ENCODE measurements at regions not wholly inside any gene's neighbourhood (a gene's known extent, or its start where the extent isn't known, plus 50 kb on each side); places are given as distances from the start of the nearest gene placed in this dataset.
"Not testable (repeated sequence)": the region's sequence is repeated elsewhere in the genome, so short reads cannot be mapped to it uniquely, and the experiment has no call there.

GRCh38 chr20:20812136-20812535 is 99.7 kb upstream of the RALGAPA2 start:
- no peak overlapping the region for H3K4me3 ChIP-seq (ENCODE audit: low read depth, low read length)
- DNase-seq (ENCODE audit: low read depth) = no peak

- no peak overlapping the region for H3K4me3 ChIP-seq (ENCODE audit: low read depth, low read length)
- DNase-seq (ENCODE audit: low read depth) = no peak
These were observed 95.6 kb upstream of the RALGAPA2 start for GRCh38 chr20:20808016-20808415.

- no peak for DNase-seq (ENCODE audit: low read depth)
- H3K4me3 ChIP-seq (ENCODE audit: low read depth, low read length) = no peak overlapping the region
These were observed 94.0 kb upstream of the RALGAPA2 start for GRCh38 chr20:20806121-20807095.

- no peak overlapping the region for H3K4me3 ChIP-seq (ENCODE audit: low read depth, low read length)
- DNase-seq (ENCODE audit: low read depth) = no peak
These were observed 90.6 kb upstream of the RALGAPA2 start for GRCh38 chr20:20803011-20803410.

- no peak overlapping the region for H3K4me3 ChIP-seq (ENCODE audit: low read depth, low read length)
- DNase-seq (ENCODE audit: low read depth) = no peak
These were observed 89.9 kb upstream of the RALGAPA2 start for GRCh38 chr20:20802328-20802727.

GRCh38 chr20:20799716-20800312 is 87.4 kb upstream of the RALGAPA2 start:
- H3K4me3 ChIP-seq (ENCODE audit: low read depth, low read length) = no peak overlapping the region
- no peak for DNase-seq (ENCODE audit: low read depth)

GRCh38 chr20:20797521-20798310 is 85.3 kb upstream of the RALGAPA2 start:
- H3K4me3 ChIP-seq (ENCODE audit: low read depth, low read length) = no peak overlapping the region
- DNase-seq (ENCODE audit: low read depth) = no peak

GRCh38 chr20:20796766-20797440 is 84.5 kb upstream of the RALGAPA2 start:
- H3K4me3 ChIP-seq (ENCODE audit: low read depth, low read length) = no peak overlapping the region
- DNase-seq (ENCODE audit: low read depth) = no peak

GRCh38 chr20:20795721-20796120 is 83.3 kb upstream of the RALGAPA2 start:
- DNase-seq (ENCODE audit: low read depth) = no peak

GRCh38 chr20:20795119-20795518 is 82.7 kb upstream of the RALGAPA2 start:
- no peak for DNase-seq (ENCODE audit: low read depth)
- no peak overlapping the region for H3K4me3 ChIP-seq (ENCODE audit: low read depth, low read length)

More at GRCh38 chr20:20795721-20796120, 83.3 kb upstream of the RALGAPA2 start:
- no peak overlapping the region for H3K4me3 ChIP-seq (ENCODE audit: low read depth, low read length)

- no peak overlapping the region for H3K4me3 ChIP-seq (ENCODE audit: low read depth, low read length)
- DNase-seq (ENCODE audit: low read depth) = no peak
These were observed 81.1 kb upstream of the RALGAPA2 start for GRCh38 chr20:20793591-20793990.

GRCh38 chr20:20791664-20792568 is 79.5 kb upstream of the RALGAPA2 start:
- no peak for DNase-seq (ENCODE audit: low read depth)
- no peak overlapping the region for H3K4me3 ChIP-seq (ENCODE audit: low read depth, low read length)

- DNase-seq (ENCODE audit: low read depth) = no peak
- H3K4me3 ChIP-seq (ENCODE audit: low read depth, low read length) = no peak overlapping the region
These were observed 75.9 kb upstream of the RALGAPA2 start for GRCh38 chr20:20788308-20788707.

GRCh38 chr20:20786428-20786827 is 74.0 kb upstream of the RALGAPA2 start:
- no peak for DNase-seq (ENCODE audit: low read depth)
- no peak overlapping the region for H3K4me3 ChIP-seq (ENCODE audit: low read depth, low read length)

- DNase-seq (ENCODE audit: low read depth) = no peak
- H3K4me3 ChIP-seq (ENCODE audit: low read depth, low read length) = no peak overlapping the region
These were observed 72.8 kb upstream of the RALGAPA2 start for GRCh38 chr20:20785226-20785625.

GRCh38 chr20:20784450-20784849 is 72.0 kb upstream of the RALGAPA2 start:
- DNase-seq (ENCODE audit: low read depth); H3K4me3 ChIP-seq (ENCODE audit: low read depth, low read length): not testable (repeated sequence)

- H3K4me3 ChIP-seq (ENCODE audit: low read depth, low read length) = no peak overlapping the region
- DNase-seq (ENCODE audit: low read depth) = no peak
These were observed 71.0 kb upstream of the RALGAPA2 start for GRCh38 chr20:20783450-20783849.

- DNase-seq (ENCODE audit: low read depth) = no peak
These were observed 70.3 kb upstream of the RALGAPA2 start for GRCh38 chr20:20782755-20783154.

More at GRCh38 chr20:20782755-20783154, 70.3 kb upstream of the RALGAPA2 start:
- no peak overlapping the region for H3K4me3 ChIP-seq (ENCODE audit: low read depth, low read length)

Measured in skeletal muscle cell (primary cell).